OCI-LY7 (cell line): ENCODE measurements at regions not wholly inside any gene's neighbourhood (a gene's known extent, or its start where the extent isn't known, plus 50 kb on each side); places are given as distances from the start of the nearest gene placed in this dataset.
"Not testable (repeated sequence)": the region's sequence is repeated elsewhere in the genome, so short reads cannot be mapped to it uniquely, and the experiment has no call there.

Source experiments
- BruUV-seq: library from RNA; stranded (reverse); fragments of 400-500 nt; replicated peaks from 2 replicates; lab custom pipeline; 2021; lab: Mats Ljungman, UMichigan
- CTCF ChIA-PET: fragments of 300-600 bp; sonication (Branson Sonifier 250); formaldehyde crosslinking; loops from one replicate; lab custom pipeline; 2022; ENCODE audit warnings: antibody characterized with exemption; ENCODE audit not compliant: unreplicated experiment; lab: Charles Lee
- POLR2A ChIA-PET: fragments of 300-600 bp; sonication (Branson Sonifier 250); formaldehyde crosslinking; loops from one replicate; lab custom pipeline; 2022; ENCODE audit warnings: antibody characterized with exemption; lab: Charles Lee
- DNase-seq: peaks from one replicate; pipeline ENCODE4 v3.0.0-alpha.2; 2015; ENCODE audit warnings: low spot score
- H2AFZ ChIP-seq: fragments of 200-600 bp; sonication (generic), shearing (Covaris generic); 2 replicates; pipeline ENCODE4 v1.6.1; 2014; ENCODE audit warnings: mild to moderate bottlenecking, antibody characterized with exemption, low read length, moderate library complexity
- H3K27ac ChIP-seq: fragments of 200-600 bp; sonication (generic); 2 replicates; pipeline ENCODE4 v1.5.1; 2014; ENCODE audit warnings: mixed run types, low read depth, mild to moderate bottlenecking, moderate library complexity, low read length, inconsistent platforms; ENCODE audit not compliant: poor library complexity, severe bottlenecking
- H3K36me3 ChIP-seq: fragments of 200-600 bp; sonication (generic); 2 replicates; pipeline ENCODE4 v1.6.1; 2014; ENCODE audit warnings: mild to moderate bottlenecking, antibody characterized with exemption, low read length, moderate library complexity, mixed read lengths; ENCODE audit not compliant: insufficient read depth
- H3K4me1 ChIP-seq: fragments of 200-600 bp; sonication (generic); 2 replicates; pipeline ENCODE4 v1.5.1; 2014; ENCODE audit warnings: mild to moderate bottlenecking, low read length; ENCODE audit not compliant: insufficient read depth, poor library complexity, severe bottlenecking
- H3K4me2 ChIP-seq: fragments of 200-600 bp; sonication (generic); 2 replicates; pipeline ENCODE4 v1.6.1; 2014; ENCODE audit warnings: mild to moderate bottlenecking, low read length
- H3K4me3 ChIP-seq: fragments of 200-600 bp; sonication (generic); 2 replicates; pipeline ENCODE4 v1.5.1; 2014; ENCODE audit warnings: mild to moderate bottlenecking, low read depth, low read length; ENCODE audit not compliant: poor library complexity, severe bottlenecking
- H3K79me2 ChIP-seq: fragments of 200-600 bp; sonication (generic); 2 replicates; pipeline ENCODE4 v1.6.1; 2016; ENCODE audit warnings: low read depth, mild to moderate bottlenecking, low read length, moderate library complexity, mixed read lengths; ENCODE audit not compliant: insufficient read depth
- H3K9me2 ChIP-seq: fragments of 200-600 bp; sonication (generic); 2 replicates; pipeline ENCODE4 v1.6.1; 2016; ENCODE audit warnings: mild to moderate bottlenecking, low read length, mixed read lengths; ENCODE audit not compliant: insufficient read depth
- H3K9me3 ChIP-seq: fragments of 200-600 bp; sonication (generic); 2 replicates; pipeline ENCODE4 v1.6.1; 2014; ENCODE audit warnings: mild to moderate bottlenecking, mixed run types, low read length, mixed read lengths
- H4K20me1 ChIP-seq: fragments of 200-600 bp; sonication (generic); 2 replicates; pipeline ENCODE4 v1.6.1; 2014; ENCODE audit warnings: mild to moderate bottlenecking, antibody characterized with exemption, low read length, moderate library complexity, mixed read lengths; ENCODE audit not compliant: insufficient read depth
- CTCF ChIP-seq: fragments of 200-600 bp; sonication (generic); conservative IDR thresholded peaks from 2 replicates; pipeline ENCODE4 v1.5.1; 2014; ENCODE audit warnings: mild to moderate bottlenecking, antibody characterized with exemption, low read length, moderate library complexity, mixed read lengths
- EZH2phosphoT487 ChIP-seq: fragments of 200-600 bp; sonication (generic); IDR thresholded peaks from 2 replicates; pipeline ENCODE4 v1.6.1; 2018; ENCODE audit warnings: low read depth, borderline replicate concordance, mild to moderate bottlenecking, mixed run types, antibody characterized with exemption, low read length, moderate library complexity, mixed read lengths
- intact Hi-C: fragments of 100-400 bp; cut with micrococcal nuclease; formaldehyde crosslinking; loops from one replicate; pipeline ENCODE4 v1.10.0; 2022; ENCODE audit not compliant: unreplicated experiment

GRCh38 chr5:162683284-162683683 is 615.7 kb downstream of the GABRG2 start:
- H3K4me2 ChIP-seq, result no peak overlapping the region
- no peaks in the 10 kb centered on the region for H4K20me1 ChIP-seq
- CTCF ChIA-PET, result no interaction called here
- H3K79me2 ChIP-seq, result no peaks in the 10 kb centered on the region
- no peaks in the 10 kb centered on the region for H3K4me1 ChIP-seq
- intact Hi-C loops, result no loop called here
- no peak overlapping the region for H3K4me3 ChIP-seq
- POLR2A ChIA-PET, result no interaction called here
- H3K9me2 ChIP-seq, result no peaks in the 10 kb centered on the region
- TF ChIP-seq CTCF (no peak), EZH2phosphoT487 (no peak)
- no peaks in the 10 kb centered on the region for H3K36me3 ChIP-seq
- H3K9me3 ChIP-seq, result no peaks in the 10 kb centered on the region
- no TSS peak for BruUV-seq
- no peak overlapping the region for H2AFZ ChIP-seq
- DNase-seq, result no peak
- no peak overlapping the region for H3K27ac ChIP-seq

GRCh38 chr5:162684145-162684544 is 616.6 kb downstream of the GABRG2 start:
- no TSS peak for BruUV-seq
- ChIA-PET CTCF (no interaction called here), POLR2A (no interaction called here)
- intact Hi-C loops, result no loop called here
- TF ChIP-seq CTCF (no peak), EZH2phosphoT487 (no peak)
- no peaks in the 10 kb centered on the region for H3K79me2 ChIP-seq
- no peaks in the 10 kb centered on the region for H3K9me2 ChIP-seq
- no peak overlapping the region for H3K27ac ChIP-seq
- H2AFZ ChIP-seq, result no peak overlapping the region
- H3K4me2 ChIP-seq, result no peak overlapping the region
- DNase-seq, result no peak
- no peaks in the 10 kb centered on the region for H3K4me1 ChIP-seq
- no peaks in the 10 kb centered on the region for H3K36me3 ChIP-seq
- no peaks in the 10 kb centered on the region for H3K9me3 ChIP-seq
- H3K4me3 ChIP-seq, result no peak overlapping the region
- no peaks in the 10 kb centered on the region for H4K20me1 ChIP-seq

- no peaks in the 10 kb centered on the region for H3K9me3 ChIP-seq
- POLR2A ChIA-PET, result interaction anchor here (0.7 kb wide), 1 partner anchor 401 kb away, joined by 6 read pairs; no protein-coding TSS in a partner anchor
- H3K4me2 ChIP-seq, result no peak overlapping the region
- no peak overlapping the region for H3K27ac ChIP-seq
- H3K4me1 ChIP-seq, result no peaks in the 10 kb centered on the region
- no peak for DNase-seq
- H3K4me3 ChIP-seq, result no peak overlapping the region
- CTCF ChIA-PET, result no interaction called here
- no peaks in the 10 kb centered on the region for H3K9me2 ChIP-seq
- TF ChIP-seq CTCF (no peak), EZH2phosphoT487 (no peak)
- no TSS peak for BruUV-seq
- no peaks in the 10 kb centered on the region for H3K79me2 ChIP-seq
- H4K20me1 ChIP-seq, result no peaks in the 10 kb centered on the region
- intact Hi-C loops, result no loop called here
- no peaks in the 10 kb centered on the region for H3K36me3 ChIP-seq
- no peak overlapping the region for H2AFZ ChIP-seq
Observed at GRCh38 chr5:162685302-162685701, 617.7 kb downstream of the GABRG2 start.

GRCh38 chr5:162696272-162696671 is 628.7 kb downstream of the GABRG2 start:
- H3K27ac ChIP-seq, H3K36me3 ChIP-seq, DNase-seq, BruUV-seq, H3K4me2 ChIP-seq, CTCF ChIA-PET, H3K9me3 ChIP-seq, POLR2A ChIA-PET, H3K79me2 ChIP-seq, H3K4me3 ChIP-seq, H3K9me2 ChIP-seq, H3K4me1 ChIP-seq, H4K20me1 ChIP-seq, intact Hi-C loops, H2AFZ ChIP-seq: not testable (repeated sequence)
